Fibroblast of pulmonary artery (primary cell): ENCODE measurements at regions not wholly inside any gene's neighbourhood (a gene's known extent, or its start where the extent isn't known, plus 50 kb on each side); places are given as distances from the start of the nearest gene placed in this dataset.
"Not testable (repeated sequence)": the region's sequence is repeated elsewhere in the genome, so short reads cannot be mapped to it uniquely, and the experiment has no call there.

Experiments used
- DNase-seq: peaks from one replicate; pipeline ENCODE4 v3.0.0-alpha.2; 2010; ENCODE audit warnings: low read depth
- H3K4me3 ChIP-seq: replicated peaks from 2 replicates; pipeline ENCODE4 v1.5.1; 2011; ENCODE audit warnings: low read depth, mild to moderate bottlenecking, control low read depth, low read length, moderate library complexity
- CTCF ChIP-seq: IDR thresholded peaks from 2 replicates; pipeline ENCODE4 v1.5.1; 2011; ENCODE audit warnings: mild to moderate bottlenecking, control low read depth, low read length, inconsistent platforms; ENCODE audit errors: missing control alignments

- no peak for DNase-seq
- no peak for TF ChIP-seq CTCF
- no peak overlapping the region for H3K4me3 ChIP-seq
Measured at GRCh38 chr4:127309369-127310102, 323.2 kb upstream of the INTU start.

GRCh38 chr4:127311371-127311770, 321.4 kb upstream of the INTU start:
- DNase-seq: no peak
- no peak for TF ChIP-seq CTCF
- no peak overlapping the region for H3K4me3 ChIP-seq

GRCh38 chr4:127311924-127312323, 320.8 kb upstream of the INTU start:
- no peak for TF ChIP-seq CTCF
- no peak for DNase-seq
- H3K4me3 ChIP-seq: no peak overlapping the region

- DNase-seq: no peak
- H3K4me3 ChIP-seq: no peak overlapping the region
- no peak for TF ChIP-seq CTCF
Measured at GRCh38 chr4:127313767-127314166, 319.0 kb upstream of the INTU start.

GRCh38 chr4:127327491-127327890, 305.3 kb upstream of the INTU start:
- no peak overlapping the region for H3K4me3 ChIP-seq
- TF ChIP-seq CTCF: no peak
- DNase-seq: no peak

GRCh38 chr4:127335073-127335620, 297.6 kb upstream of the INTU start:
- DNase-seq: no peak
- H3K4me3 ChIP-seq: no peak overlapping the region
- TF ChIP-seq CTCF: no peak

GRCh38 chr4:127335732-127336131, 297.0 kb upstream of the INTU start:
- no peak overlapping the region for H3K4me3 ChIP-seq
- no peak for DNase-seq
- no peak for TF ChIP-seq CTCF

- not testable (repeated sequence) for DNase-seq, H3K4me3 ChIP-seq
Measured at GRCh38 chr4:127343123-127343522, 289.6 kb upstream of the INTU start.
